LoVo (cell line): ENCODE measurements at regions not wholly inside any gene's neighbourhood (a gene's known extent, or its start where the extent isn't known, plus 50 kb on each side); places are given as distances from the start of the nearest gene placed in this dataset.
"Not testable (repeated sequence)": the region's sequence is repeated elsewhere in the genome, so short reads cannot be mapped to it uniquely, and the experiment has no call there.

Experiments
- DNase-seq: peaks from one replicate; pipeline ENCODE4 v3.0.0-alpha.2; 2016; ENCODE audit warnings: low spot score

DNA sequence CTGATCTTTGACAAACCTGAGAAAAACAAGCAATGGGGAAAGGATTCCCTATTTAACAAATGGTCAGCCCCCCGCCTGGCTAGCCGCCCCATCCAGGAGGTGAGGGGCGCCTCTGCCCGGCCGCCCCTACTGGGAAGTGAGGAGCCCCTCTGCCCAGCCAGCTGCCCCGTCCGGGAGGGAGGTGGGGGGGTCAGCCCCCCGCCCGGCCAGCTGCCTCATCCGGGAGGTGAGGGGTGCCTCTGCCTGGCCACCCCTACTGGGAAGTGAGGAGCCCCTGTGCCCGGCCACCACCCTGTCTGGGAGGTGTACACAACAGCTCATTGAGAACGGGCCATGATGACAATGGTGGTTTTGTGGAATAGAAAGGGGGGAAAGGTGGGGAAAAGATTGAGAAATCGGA is 717.1 kb downstream of the COL12A1 start:
- not testable (repeated sequence) for DNase-seq

DNA sequence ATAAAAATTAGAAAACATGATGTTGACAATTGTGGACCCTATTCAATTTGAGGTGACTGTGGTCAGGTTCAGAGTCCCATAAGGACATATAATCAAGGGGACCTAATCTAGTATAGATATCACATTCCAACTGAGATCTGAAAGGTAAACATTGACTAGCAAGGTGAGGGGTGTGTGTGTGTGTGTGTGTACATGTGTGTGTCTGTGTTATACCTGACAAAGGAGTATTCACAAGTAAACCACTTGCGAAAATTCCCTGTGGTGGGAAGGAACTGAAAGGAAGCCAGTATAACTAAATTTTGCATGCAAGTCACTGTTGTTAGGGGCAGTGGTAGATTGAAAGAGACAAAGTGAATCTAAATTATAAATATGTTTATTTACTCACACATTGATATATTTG is 723.7 kb downstream of the COL12A1 start:
- no peak for DNase-seq

DNA sequence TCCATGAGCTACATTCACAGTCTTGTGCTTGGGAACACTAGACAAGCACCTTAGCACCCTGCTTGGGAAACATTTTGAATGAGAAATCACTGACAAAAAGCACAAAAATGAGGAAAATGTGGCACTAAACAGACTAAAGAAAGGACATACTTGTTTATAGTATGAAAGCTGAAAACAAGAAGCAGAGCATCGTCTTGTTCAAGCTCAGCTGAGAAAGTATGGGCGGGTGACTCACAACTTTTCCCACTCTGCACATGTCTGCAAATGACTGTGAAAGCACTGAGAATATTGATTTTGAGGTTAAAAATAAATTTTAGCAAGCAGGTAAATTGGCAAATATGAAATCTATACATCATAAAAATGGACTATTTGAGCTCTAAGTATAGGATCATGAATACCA is 725.3 kb downstream of the COL12A1 start:
- DNase-seq: no peak

DNA sequence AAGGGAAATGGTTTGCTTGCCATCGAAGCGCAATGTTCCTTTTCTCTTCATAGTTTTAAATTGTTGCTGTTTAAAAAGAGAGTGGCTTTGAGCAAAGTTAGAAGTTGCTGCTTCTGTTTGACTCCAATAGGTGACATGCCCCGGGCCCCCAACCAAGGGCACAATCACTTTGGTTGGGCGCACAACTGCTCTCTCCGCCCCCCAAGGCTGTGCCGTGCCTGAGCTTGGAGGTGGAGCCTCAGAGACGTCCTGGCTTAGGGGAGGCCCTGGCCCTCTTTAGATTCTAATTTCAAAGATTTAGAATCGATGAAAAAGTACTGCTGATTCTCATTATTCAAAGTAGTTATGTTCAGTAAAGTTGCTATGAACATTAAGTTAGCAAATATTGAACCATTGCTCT is 725.9 kb downstream of the COL12A1 start:
- no peak for DNase-seq

DNA sequence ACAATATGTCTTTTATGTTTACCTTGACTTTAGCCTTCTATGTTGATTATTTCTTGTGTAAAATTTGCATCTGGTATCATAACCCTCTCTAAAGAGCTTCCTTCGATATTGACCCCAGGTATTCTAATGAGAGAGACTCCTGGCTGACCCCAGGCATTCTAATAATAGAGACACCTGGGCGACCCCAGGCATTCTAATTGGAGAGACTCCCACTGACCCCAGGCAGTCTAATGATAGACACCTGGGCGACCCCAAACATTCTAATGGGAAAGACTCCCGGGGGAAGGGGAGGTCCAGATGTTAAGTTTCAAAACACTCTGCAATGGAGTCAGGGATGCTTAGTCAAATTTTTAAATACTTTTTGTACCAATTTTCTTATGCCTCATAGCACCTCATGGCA is 726.4 kb downstream of the COL12A1 start:
- DNase-seq: no peak

DNA sequence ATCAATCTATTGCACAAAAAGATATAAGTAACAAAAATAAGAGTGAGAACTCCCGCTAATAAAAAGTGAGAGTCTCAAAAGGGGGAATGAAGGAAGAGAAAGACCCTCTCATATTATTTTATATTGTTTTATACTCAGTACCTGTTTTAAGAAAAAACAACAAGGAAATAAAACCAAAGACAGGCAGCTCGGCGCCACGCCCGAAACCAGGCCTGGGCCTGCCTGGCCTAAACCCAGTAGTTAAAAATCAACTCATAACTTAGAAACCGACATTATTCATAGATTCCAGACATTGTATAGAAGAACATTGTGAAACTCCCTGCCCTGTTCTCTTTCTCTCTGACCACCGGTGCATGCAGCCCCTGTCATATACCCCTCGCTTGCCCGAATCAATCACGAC is 731.8 kb downstream of the COL12A1 start:
- not testable (repeated sequence) for DNase-seq

DNA sequence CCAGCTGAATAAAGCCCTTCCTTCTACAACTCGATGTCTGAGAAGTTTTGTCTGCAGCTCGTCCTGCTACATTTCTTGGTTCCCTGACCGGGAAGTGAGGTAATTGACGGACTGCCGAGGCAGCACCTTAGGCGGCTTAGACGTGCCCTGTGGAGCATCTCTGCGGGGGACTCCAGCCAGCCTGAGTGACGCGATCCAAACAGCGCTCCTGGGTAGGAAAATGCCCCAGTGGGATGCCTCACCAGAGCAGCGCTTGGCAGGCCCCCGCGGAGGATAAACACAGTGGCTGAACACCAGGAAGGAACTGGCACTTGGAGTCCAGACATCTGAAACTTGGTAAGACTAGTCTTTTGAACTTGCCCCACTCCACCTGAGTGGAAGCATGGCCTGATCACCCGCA is 737.3 kb downstream of the COL12A1 start:
- DNase-seq: not testable (repeated sequence)

DNA sequence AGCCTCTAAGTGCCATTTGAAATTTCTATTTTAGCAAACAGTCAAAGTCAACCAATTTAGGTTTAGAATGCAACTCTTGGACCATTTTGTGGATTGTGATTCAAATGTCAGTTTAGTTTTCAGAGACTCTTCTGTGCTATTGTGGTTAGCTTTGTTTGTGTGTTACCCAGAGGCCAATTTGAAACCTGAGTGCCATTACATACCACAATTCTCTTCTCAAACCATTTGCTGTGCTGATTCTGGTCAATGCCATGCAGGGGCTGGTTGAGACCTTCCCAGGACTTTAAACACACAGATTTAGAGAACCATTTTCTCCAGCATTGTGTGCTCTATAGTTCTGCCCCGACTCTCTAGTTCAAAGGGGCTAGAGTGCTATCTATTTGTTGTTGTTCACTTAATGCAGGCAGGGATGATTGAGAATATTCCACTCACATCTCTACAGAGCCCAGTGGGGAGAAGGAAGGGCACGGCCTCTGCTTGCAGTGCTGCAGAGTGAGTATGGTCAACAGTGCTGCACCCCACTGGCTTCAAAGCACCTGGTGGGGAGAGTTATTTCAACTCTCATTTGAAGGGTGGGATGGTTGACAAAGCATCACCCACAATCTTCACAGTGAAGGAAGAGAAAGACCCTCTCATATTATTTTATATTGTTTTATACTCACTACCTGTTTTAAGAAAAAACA is 738.2 kb downstream of the COL12A1 start:
- DNase-seq: no peak

DNA sequence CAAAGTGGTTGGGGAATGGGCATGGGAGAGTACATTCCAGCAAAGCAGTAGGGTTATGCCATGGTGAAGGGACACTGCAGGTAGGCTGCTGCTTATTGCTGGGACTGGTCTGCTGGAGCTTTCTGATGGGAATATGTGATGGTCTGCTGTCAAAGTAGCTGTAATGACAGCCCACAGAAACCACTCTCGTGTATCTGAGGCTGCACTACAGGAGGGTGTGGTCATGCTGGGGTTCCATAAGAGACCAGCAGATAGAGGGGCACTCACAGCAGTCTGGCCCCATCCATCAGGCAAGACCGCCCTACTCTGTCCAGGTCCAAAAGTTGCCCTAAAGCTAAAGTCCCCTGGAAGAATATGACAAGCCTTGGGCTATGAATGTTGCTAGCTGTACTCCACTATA is 739.3 kb downstream of the COL12A1 start:
- no peak for DNase-seq

DNA sequence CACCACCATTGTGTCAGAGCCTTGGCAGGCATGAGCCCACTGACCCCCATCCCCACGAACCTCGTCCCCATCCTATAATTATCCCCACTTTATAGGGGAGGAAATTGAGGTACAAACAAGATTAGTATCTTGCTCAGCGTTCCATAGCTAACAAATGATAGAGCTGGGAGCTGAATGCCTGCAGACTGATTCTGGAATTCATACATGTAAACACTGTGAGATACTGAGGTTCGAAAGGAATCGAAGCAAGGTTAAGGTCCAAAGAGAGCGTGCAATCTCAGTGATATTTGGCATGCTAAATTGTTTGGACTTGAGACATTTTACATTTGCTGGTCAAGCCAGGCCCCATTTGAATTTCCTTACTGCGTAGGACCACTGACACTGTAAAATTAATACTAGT is 746.6 kb downstream of the COL12A1 start:
- DNase-seq: no peak

DNA sequence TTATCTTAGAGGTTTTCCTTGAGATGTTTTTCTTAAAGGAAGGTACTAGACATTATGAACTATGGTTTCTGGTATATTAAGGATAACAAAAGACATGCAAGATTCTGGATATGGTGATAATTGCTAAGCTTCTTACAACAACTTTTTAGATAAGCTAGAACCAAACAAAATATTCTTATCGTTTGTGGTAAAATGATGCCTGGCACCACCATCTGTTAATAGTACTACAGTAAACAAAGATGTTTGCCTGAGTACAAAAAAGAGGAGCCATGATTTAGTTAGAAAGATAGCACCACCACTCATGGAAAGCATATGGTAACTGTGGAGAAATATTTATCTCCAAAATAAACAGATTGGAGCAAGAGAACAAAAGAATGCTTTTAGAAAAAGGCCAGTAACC is 747.3 kb downstream of the COL12A1 start:
- no peak for DNase-seq

DNA sequence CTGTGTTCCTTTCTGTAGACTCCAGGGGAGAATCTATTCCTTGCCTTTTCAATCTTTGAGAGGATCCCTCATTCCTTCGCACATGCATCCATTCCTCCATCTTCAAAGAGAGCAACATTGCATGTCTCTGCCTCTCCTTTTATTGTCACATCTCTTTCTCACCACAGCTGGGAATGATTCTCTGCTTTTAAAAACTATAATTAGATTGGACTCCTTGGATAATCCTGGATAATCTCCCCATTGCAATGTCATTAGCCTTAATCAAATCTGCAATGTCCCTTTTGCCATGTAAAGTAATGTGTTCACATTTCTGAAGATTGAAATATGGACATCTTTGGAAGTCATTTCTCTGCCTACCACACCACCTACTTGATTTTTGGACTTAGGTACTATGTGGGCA is 750.1 kb downstream of the COL12A1 start:
- no peak for DNase-seq

DNA sequence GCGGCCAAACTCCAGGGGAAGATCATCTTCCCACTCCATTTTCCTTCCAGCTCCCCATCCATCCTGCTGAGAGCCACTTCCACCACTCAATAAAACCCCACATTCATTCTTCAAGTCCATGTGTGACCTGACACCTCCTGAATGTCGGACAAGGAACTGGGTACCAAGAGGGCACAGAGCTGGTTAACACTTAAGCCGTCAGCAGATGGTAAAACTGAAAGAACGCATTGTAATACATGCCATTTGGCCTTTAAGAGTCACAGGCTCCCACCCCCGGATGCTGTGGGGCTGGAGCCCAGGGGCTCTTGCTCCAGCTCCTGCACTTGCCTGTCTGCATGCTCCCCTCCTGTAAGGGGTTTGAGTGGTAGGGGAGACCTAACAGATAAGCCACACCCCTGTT is 753.9 kb downstream of the COL12A1 start:
- no peak for DNase-seq

DNA sequence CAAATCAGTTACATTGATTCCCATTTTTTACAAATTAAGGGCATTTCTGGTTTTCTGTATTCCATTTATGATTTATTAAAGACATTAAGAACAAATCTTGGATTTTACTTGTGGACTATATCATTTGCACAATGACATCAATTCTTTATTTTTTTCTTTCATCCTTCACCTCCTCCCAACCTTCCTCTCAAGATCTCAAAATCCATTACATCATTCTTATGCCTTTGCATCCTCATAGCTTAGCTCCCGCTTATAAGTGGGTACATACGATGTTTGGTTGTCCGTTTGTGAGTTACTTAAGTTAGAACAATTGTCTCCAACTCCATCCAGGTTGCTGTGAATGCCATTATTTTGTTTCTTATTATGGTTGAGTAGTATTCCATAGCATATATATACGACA is 752.8 kb downstream of the CD109 start:
- DNase-seq: no peak

DNA sequence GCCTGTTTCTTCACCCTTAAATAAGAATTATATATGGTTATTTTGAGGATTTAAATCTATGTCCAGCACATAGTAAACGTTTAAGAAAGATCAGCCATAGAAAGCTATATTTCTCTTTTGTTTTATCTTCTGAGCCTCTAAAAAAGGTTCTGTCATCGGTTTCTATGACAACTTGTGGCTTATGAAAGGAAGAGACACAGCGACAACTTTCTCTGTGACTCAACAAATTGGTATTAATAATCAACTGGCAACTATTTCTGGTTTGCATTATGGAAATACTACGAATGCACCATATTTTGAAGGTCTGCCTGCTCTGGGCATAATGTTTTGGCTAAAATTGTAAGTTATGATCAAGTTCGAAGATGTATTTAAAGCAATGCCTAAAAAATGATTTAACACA is 751.0 kb downstream of the CD109 start:
- no peak for DNase-seq

DNA sequence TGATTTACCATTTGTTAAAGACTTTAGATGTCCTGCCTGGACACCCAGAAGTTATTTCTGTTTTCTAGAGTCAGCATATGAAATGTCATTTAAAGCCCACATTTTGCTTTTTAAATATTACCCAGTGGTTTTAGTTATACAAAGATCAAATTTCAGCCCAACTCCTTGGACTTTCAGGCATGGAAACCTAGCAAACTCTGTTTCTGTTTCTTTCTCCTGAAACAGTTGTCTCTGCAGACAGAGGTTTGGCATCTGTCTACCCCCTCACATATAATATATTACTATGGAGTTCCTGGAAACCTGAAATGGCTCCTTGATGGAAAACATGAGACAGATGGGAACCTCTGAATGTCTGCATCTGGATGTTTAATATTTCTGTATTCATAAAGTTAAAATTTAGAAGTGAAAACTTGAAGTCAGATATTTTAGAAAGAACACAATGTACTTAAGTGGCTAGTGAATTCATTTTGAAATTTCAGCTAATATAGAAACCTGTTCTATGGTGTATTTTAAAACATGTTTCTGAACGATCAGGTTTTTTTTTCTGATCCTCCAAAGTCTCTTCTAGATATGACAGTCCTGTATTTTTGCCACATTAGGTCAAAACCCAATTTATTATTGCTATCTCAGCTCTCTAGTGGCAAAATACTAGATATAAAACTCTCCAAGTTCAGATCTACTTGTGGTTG is 743.3 kb downstream of the CD109 start:
- no peak for DNase-seq

DNA sequence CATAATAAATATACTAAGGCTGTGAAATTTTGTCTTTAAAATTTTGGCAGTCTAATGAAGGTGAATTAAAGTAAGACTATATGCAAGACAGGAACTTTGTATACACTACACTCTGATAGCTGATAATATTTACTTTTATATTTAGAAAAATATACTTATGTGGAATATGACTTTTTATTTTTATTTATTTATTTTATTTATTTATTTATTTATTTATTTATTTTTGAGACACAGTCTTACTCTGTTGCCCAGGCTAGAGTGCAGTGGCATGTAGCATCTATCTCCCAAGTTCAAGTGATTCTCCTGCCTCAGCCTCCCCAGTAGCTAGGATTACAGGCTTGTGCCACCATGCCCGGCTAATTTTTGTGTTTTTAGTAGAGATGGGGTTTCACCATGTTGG is 742.4 kb downstream of the CD109 start:
- DNase-seq: not testable (repeated sequence)

DNA sequence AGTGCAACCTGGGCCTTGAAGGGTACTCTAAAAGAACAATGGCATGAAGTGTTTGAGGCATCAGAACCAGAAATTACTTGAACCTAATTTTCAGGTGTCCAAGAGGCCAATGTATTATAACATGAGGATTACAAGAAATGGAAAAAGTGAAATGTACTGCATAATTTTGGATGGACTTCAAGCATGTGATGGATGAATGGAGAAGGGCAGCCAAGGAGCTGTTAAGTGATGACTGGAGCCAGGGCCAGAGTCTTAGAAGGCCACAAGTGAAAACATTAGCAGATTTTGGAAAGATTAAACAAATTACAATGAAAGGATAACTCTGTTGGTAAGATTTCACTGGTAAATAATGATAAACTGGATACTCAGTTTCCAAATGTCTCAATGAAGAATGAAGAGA is 738.2 kb downstream of the CD109 start:
- no peak for DNase-seq

DNA sequence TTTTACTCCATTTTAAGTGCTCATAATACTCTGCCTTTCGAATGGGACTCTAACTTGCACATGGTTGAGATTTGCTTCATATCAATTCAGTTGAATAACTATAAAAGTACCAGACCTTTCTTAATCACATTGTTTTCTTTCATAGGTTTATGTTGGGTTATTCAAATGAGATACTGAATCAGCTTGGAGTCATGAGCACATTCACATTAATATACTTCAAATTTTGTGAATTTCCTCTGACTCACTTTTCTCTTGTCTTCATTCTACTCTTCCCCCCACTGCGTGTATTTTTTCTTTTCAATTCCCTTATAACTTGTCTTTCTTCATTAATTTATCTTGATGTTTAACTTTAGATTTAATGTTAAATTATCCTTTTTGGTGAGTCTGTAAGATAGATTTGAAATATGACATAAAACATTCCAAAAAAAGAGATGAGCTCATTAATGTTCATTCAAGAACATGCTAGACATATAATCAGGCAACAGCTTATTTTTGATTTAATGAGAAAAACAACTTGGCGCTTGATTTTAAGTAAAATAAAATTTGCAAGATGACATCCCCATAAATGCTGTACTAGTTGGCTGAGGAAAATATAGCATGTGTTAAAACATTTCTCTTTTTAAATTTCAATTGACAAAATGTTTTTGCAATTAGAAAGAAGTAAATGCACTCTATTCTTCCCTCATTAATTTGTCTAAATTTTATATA is 736.0 kb downstream of the CD109 start:
- no peak for DNase-seq

DNA sequence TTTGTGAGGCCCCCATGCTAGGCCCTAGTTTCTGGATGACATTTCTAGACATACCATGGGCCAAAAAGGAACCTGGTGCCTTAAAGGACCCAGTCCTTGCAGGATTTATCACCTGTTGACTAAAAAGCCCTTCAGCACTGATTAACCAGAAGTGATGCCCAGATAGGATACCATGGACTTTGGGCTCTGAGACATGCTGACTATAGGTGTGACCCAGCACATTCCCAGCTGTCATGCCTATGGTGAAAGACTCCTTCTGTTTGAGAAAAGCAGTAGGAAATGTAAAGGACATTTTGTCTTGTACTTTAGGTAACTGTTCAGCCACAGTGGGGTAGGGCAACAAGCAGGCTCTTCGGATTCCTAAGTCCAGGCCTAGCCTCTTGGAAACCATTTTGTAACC is 724.2 kb downstream of the CD109 start:
- peak; percentile 5 for DNase-seq

DNA sequence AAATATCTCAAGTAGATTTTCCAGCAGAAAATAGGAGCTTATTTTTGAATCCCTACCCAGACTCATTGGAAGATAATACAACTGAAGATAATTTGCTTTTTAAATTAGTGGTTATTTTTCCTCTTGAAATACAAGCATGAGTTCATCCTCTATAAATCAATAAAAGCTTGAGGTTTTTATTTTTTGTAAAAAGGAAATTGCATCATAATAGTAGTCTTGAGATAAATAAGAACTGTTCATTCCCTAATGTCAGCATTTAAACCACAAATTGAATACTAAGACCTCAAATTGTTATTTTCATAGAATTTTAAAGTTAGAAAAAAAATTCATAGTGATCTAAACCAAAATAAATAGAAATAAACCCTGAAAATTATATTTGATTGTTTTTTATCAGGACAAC is 719.1 kb downstream of the CD109 start:
- DNase-seq: no peak

DNA sequence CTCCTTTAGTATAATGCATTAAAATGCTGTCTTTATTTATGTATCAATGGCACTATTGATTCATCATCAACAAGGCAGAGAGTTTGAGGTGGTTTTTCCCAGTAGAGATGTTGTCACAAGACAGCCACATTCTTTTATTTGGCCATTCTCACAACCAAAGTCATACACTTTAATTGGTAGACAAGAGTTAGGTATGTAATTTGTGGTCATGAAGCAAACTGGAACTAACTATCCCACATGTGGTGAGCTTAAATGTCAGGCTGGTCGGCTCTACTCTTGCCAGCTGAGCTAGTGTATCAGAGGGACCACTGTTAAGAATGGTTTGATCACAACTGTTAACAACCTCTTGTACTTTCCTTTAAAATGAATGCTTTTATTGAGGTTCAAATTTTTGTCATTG is 714.6 kb downstream of the CD109 start:
- DNase-seq: no peak

DNA sequence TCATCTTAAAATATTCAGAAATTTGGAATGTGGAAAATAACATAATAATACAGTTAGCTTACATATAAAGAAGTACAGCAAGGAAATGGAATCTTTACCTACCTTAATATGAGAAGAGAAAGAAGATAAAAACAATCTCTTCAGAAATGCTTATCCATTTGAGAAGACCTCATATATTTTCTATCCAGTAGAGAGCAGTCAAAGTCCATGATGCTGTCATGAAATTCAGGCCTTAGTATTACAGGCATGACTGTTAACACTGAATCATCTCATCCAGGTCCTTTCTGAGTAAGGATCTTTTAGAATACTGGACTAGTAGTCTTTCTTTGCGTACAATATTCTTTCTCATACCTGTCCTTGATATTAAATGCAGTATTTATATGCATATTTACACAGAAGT is 713.4 kb downstream of the CD109 start:
- peak; percentile 45 for DNase-seq
